ENCODE measurements at regions not wholly inside any gene's neighbourhood (a gene's known extent, or its start where the extent isn't known, plus 50 kb on each side); places are given as distances from the start of the nearest gene placed in this dataset.
"Not testable (repeated sequence)": the region's sequence is repeated elsewhere in the genome, so short reads cannot be mapped to it uniquely, and the experiment has no call there.

GRCh38 chr4:189850239-189850856 lies 90.3 kb upstream of the FRG1 start:
- DNase-seq (ENCODE audit: low read depth), result no peak
- TF ChIP-seq, protein P1, sequence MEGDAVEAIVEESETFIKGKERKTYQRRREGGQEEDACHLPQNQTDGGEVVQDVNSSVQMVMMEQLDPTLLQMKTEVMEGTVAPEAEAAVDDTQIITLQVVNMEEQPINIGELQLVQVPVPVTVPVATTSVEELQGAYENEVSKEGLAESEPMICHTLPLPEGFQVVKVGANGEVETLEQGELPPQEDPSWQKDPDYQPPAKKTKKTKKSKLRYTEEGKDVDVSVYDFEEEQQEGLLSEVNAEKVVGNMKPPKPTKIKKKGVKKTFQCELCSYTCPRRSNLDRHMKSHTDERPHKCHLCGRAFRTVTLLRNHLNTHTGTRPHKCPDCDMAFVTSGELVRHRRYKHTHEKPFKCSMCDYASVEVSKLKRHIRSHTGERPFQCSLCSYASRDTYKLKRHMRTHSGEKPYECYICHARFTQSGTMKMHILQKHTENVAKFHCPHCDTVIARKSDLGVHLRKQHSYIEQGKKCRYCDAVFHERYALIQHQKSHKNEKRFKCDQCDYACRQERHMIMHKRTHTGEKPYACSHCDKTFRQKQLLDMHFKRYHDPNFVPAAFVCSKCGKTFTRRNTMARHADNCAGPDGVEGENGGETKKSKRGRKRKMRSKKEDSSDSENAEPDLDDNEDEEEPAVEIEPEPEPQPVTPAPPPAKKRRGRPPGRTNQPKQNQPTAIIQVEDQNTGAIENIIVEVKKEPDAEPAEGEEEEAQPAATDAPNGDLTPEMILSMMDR (IDR thresholded peaks at IDR 0.05; ENCODE audit: insufficient read depth, low read depth, low read length, missing control alignments), result no peak
- H3K4me3 ChIP-seq (ENCODE audit: low read length), result no peak overlapping the region

GRCh38 chr4:189858435-189858834 lies 82.2 kb upstream of the FRG1 start:
- TF ChIP-seq, protein P1 (IDR thresholded peaks at IDR 0.05; ENCODE audit: insufficient read depth, low read depth, low read length, missing control alignments), result no peak
- DNase-seq (ENCODE audit: low read depth), result no peak
- no peak overlapping the region for H3K4me3 ChIP-seq (ENCODE audit: low read length)

DNA sequence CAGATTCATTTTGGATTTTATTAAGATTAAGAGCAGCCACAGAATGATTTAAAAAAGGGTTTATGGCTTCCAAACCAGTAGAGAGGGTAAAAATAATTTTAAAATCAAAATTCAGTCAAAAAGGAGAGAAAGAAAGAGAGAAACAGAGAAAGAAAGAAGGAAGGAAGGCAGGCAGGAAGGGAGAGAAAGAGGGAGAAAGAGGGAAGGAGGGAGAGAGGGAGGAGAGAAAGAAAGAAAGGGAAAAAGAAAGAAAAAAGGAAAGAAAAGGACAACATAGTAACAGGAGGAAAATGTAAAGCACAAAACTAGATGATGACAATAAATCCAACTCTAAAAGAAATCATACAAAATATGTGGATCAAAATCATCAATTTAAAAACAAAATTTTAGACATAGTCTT lies 79.6 kb upstream of the FRG1 start:
- TF ChIP-seq, protein P1 (IDR thresholded peaks at IDR 0.05; ENCODE audit: insufficient read depth, low read depth, low read length, missing control alignments), result no peak
- no peak overlapping the region for H3K4me3 ChIP-seq (ENCODE audit: low read length)
- DNase-seq (ENCODE audit: low read depth), result no peak

GRCh38 chr4:189869236-189869635 lies 71.4 kb upstream of the FRG1 start:
- TF ChIP-seq, protein P1 (IDR thresholded peaks at IDR 0.05; ENCODE audit: insufficient read depth, low read depth, low read length, missing control alignments), result no peak
- no peak overlapping the region for H3K4me3 ChIP-seq (ENCODE audit: low read length)
- DNase-seq (ENCODE audit: low read depth), result no peak

DNA sequence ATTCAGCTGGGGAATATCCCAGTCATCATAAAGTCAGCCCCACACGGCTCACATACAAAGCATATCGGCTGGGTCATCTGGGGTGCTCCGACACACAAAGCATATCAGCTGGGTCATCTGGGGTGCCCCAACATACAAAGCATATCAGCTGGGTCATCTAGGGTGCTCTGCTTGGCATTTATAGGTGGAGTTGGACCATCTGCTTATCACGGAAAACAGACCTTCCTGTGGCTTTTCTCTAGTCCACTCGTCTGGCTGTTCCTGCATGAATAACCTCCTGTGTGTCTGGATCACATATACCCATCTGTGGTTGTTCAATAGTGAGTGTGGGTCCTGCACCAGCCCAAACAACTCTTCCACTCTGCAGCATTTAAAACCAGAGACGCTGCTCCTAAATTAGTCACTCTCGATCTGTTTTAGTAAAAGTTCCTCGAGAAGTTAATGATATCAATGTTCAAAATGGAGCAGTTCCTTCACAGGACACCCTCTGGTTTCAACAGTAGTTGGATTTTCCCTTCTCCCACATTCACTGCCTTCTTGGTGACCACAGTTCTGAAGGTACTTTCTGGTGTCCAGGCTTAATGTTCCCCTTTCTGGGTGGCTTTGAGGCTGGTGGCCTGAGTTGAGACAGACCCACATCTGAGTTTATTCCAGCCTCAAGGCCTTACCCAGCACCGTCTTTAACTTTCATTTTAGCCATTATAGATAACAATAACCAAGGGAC lies 70.0 kb upstream of the FRG1 start:
- no peak for DNase-seq (ENCODE audit: low read depth)
- no peak overlapping the region for H3K4me3 ChIP-seq (ENCODE audit: low read length)
- TF ChIP-seq, protein P1 (IDR thresholded peaks at IDR 0.05; ENCODE audit: insufficient read depth, low read depth, low read length, missing control alignments), result no peak

- DNase-seq (ENCODE audit: low read depth), result no peak
- no peak overlapping the region for H3K4me3 ChIP-seq (ENCODE audit: low read length)
- TF ChIP-seq, protein P1 (IDR thresholded peaks at IDR 0.05; ENCODE audit: insufficient read depth, low read depth, low read length, missing control alignments), result no peak
These were observed 66.1 kb upstream of the FRG1 start for GRCh38 chr4:189874591-189874990.

DNA sequence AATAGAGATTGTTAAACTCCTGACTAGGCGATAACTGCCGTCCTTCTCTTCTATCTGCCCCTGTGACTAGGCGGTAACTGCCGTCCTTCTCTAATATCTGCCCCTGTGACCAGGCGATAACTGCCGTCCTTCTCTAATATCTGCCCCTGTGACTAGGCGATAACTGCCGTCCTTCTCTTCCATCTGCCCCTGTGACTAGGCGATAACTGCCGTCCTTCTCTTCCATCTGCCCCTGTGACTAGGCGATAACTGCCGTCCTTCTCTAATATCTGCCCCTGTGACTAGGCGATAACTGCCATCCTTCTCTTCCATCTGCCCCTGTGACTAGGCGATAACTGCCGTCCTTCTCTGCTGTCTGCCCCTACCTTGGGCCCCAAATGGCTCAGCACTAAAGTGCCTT lies 59.5 kb upstream of the FRG1 start:
- peak; percentile 1 for DNase-seq (ENCODE audit: low read depth)
- H3K4me3 ChIP-seq (ENCODE audit: low read length), result not testable (repeated sequence)

GRCh38 chr4:189888407-189888806 lies 52.3 kb upstream of the FRG1 start:
- H3K4me3 ChIP-seq (ENCODE audit: low read length); DNase-seq (ENCODE audit: low read depth): not testable (repeated sequence)
